Thoracic aorta (tissue), 2 donors: ENCODE measurements at regions not wholly inside any gene's neighbourhood (a gene's known extent, or its start where the extent isn't known, plus 50 kb on each side); places are given as distances from the start of the nearest gene placed in this dataset.

Source experiments
- ATAC-seq: fragments of 150-250 bp; one replicate; pipeline ENCODE4 v1.8.0; 2017; ENCODE audit warnings: low read depth; ENCODE audit not compliant: insufficient number of reproducible peaks, low FRiP score
- DNase-seq: peaks from one replicate; pipeline ENCODE4 v3.0.0-alpha.2; 2020; ENCODE audit warnings: low spot score
- H3K27ac ChIP-seq, 2 donors: fragments of 200-600 bp; sonication (generic); 1 replicate in 1 of 2; 2 replicates in 1 of 2; pipeline ENCODE4 v1.5.1; 2016; ENCODE audit warnings: mild to moderate bottlenecking in 2 of 2, moderate library complexity in 2 of 2
- H3K27me3 ChIP-seq: fragments of 200-600 bp; sonication (generic); replicated peaks from 2 replicates; pipeline ENCODE4 v1.6.0; 2016; ENCODE audit warnings: mild to moderate bottlenecking; ENCODE audit not compliant: insufficient read depth
- H3K36me3 ChIP-seq: fragments of 200-600 bp; sonication (generic); one replicate; pipeline ENCODE4 v1.5.1; 2016
- H3K4me1 ChIP-seq, 2 donors: fragments of 200-600 bp; sonication (generic); 1 replicate in 1 of 2; 2 replicates in 1 of 2; pipeline versions ENCODE4 v1.5.1 to v1.6.0; 2016; ENCODE audit warnings: low read depth in 2 of 2, mild to moderate bottlenecking in 1 of 2; ENCODE audit not compliant: control insufficient read depth in 1 of 2
- H3K4me3 ChIP-seq: fragments of 200-600 bp; sonication (generic); 2 replicates; pipeline ENCODE4 v1.5.1; 2016; ENCODE audit warnings: mild to moderate bottlenecking
- H3K9me3 ChIP-seq: fragments of 200-600 bp; sonication (generic); 2 replicates; pipeline ENCODE4 v1.5.1; 2016
- CTCF ChIP-seq: fragments of 200-600 bp; sonication (generic); IDR thresholded peaks from one replicate; pipeline ENCODE4 v1.5.1; 2019; ENCODE audit warnings: antibody characterized with exemption

DNA sequence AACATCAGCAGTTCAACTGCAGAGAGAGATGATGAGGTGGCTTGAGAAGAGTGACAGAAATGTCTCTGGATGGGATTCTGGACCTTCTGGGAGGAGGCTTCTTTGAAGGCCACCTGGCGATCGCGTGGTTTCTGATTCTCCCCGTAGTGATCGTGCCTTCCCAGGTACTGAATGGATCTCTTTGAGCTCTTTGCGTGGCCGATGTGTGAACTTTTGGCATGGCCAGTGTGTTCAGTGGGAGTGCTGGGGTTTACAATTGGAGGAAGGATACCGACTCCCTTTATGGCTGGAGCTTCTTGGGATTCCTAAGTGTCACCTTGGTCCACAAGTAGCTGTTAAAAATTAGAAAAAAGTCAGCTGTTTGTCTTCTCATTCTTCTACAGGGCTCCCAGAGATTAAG lies 374.7 kb downstream of the C12orf75 start:
- H3K9me3 ChIP-seq = no peaks in the 10 kb centered on the region
- no peaks in the 10 kb centered on the region for H3K27me3 ChIP-seq
- DNase-seq (no peak), ATAC-seq (no peak)
- no peaks in the 10 kb centered on the region for H3K36me3 ChIP-seq
- no peak for TF ChIP-seq CTCF
- no peak overlapping the region for H3K4me3 ChIP-seq
- peaks cover 5 to 20% of the 10 kb centered on the region in 2 donors for H3K4me1 ChIP-seq
- peak overlapping the region; percentile 76 to 83 for H3K27ac ChIP-seq

GRCh38 chr12:105705765-105706164 lies 375.3 kb downstream of the C12orf75 start:
- H3K27ac ChIP-seq = peak overlapping the region; percentile 76 to 83
- no peak for DNase-seq

GRCh38 chr12:105706321-105706972 lies 376.0 kb downstream of the C12orf75 start:
- ATAC-seq (peak; percentile 50), DNase-seq (no peak)
- Histone ChIP-seq H3K27me3 (no peaks in the 10 kb centered on the region), H3K4me1 (peaks cover 5 to 20% of the 10 kb centered on the region in 2 donors), H3K9me3 (no peaks in the 10 kb centered on the region), H3K36me3 (no peaks in the 10 kb centered on the region), H3K4me3 (no peak overlapping the region), H3K27ac (peak overlapping the region; percentile 76 to 83)
- TF ChIP-seq CTCF = no peak

More at GRCh38 chr12:105705765-105706164, 375.3 kb downstream of the C12orf75 start:
- peaks cover 5 to 20% of the 10 kb centered on the region in 2 donors for H3K4me1 ChIP-seq
- H3K27me3 ChIP-seq = no peaks in the 10 kb centered on the region
- H3K9me3 ChIP-seq = no peaks in the 10 kb centered on the region
- ATAC-seq = peak; percentile 52
- H3K4me3 ChIP-seq = no peak overlapping the region
- peak; percentile 74 for TF ChIP-seq CTCF
- H3K36me3 ChIP-seq = no peaks in the 10 kb centered on the region

- Histone ChIP-seq H3K4me3 (no peak overlapping the region), H3K4me1 (peaks cover 5 to 20% of the 10 kb centered on the region in 2 donors), H3K36me3 (no peaks in the 10 kb centered on the region), H3K9me3 (no peaks in the 10 kb centered on the region), H3K27me3 (no peaks in the 10 kb centered on the region), H3K27ac (peak overlapping the region in 1 of 2 donors; percentile 76)
- TF ChIP-seq CTCF = no peak
- ATAC-seq = no peak
- DNase-seq = no peak
Measured at GRCh38 chr12:105706973-105707334, 376.5 kb downstream of the C12orf75 start.

GRCh38 chr12:105713606-105714305 lies 383.3 kb downstream of the C12orf75 start:
- H3K27me3 ChIP-seq = no peaks in the 10 kb centered on the region
- H3K36me3 ChIP-seq = no peaks in the 10 kb centered on the region
- DNase-seq (no peak), ATAC-seq (no peak)
- no peak overlapping the region for H3K27ac ChIP-seq
- H3K9me3 ChIP-seq = no peaks in the 10 kb centered on the region
- no peaks in the 10 kb centered on the region for H3K4me1 ChIP-seq
- no peak for TF ChIP-seq CTCF
- H3K4me3 ChIP-seq = no peak overlapping the region
